ENCODE measurements at regions not wholly inside any gene's neighbourhood (a gene's known extent, or its start where the extent isn't known, plus 50 kb on each side); places are given as distances from the start of the nearest gene placed in this dataset.

DNA sequence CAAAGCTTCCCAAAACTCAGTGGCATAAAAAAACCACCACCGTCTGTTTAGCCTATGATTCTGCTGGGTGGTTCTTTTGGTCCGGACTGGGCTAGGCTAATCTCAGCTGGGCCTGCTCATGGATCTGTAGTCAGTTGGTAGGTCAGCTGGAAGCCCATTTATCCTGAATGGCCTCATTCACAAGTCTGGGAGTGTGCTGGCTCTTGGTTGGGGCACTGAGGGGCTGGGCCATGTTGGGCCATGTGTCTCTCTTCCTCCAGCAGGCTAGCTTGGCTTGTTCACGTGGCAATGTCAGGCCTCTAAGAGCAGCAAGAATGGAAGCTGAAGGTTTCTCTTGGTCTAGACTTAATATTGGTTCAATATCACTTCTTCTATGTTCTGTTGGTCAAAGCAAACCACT is 95.7 kb upstream of the HS6ST1 start:
- TF ChIP-seq, protein P1, sequence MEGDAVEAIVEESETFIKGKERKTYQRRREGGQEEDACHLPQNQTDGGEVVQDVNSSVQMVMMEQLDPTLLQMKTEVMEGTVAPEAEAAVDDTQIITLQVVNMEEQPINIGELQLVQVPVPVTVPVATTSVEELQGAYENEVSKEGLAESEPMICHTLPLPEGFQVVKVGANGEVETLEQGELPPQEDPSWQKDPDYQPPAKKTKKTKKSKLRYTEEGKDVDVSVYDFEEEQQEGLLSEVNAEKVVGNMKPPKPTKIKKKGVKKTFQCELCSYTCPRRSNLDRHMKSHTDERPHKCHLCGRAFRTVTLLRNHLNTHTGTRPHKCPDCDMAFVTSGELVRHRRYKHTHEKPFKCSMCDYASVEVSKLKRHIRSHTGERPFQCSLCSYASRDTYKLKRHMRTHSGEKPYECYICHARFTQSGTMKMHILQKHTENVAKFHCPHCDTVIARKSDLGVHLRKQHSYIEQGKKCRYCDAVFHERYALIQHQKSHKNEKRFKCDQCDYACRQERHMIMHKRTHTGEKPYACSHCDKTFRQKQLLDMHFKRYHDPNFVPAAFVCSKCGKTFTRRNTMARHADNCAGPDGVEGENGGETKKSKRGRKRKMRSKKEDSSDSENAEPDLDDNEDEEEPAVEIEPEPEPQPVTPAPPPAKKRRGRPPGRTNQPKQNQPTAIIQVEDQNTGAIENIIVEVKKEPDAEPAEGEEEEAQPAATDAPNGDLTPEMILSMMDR (conservative IDR thresholded peaks at IDR 0.05; ENCODE audit: low read depth, low read length) = no peak
- no peak for TF ChIP-seq EZH2 (IDR thresholded peaks at IDR 0.05; ENCODE audit: borderline replicate concordance, low read depth, low read length, poor library complexity, severe bottlenecking)

All from A673 (cell line).